HG03066 (cell line): ENCODE measurements at regions not wholly inside any gene's neighbourhood (a gene's known extent, or its start where the extent isn't known, plus 50 kb on each side); places are given as distances from the start of the nearest gene placed in this dataset.
"Not testable (repeated sequence)": the region's sequence is repeated elsewhere in the genome, so short reads cannot be mapped to it uniquely, and the experiment has no call there.

ENCODE experiments used
- ATAC-seq: cut with Tn5 transposase; IDR thresholded peaks from one replicate; pipeline ENCODE4 v1.9.1; 2021; ENCODE audit warnings: low read depth; ENCODE audit not compliant: unreplicated experiment

DNA sequence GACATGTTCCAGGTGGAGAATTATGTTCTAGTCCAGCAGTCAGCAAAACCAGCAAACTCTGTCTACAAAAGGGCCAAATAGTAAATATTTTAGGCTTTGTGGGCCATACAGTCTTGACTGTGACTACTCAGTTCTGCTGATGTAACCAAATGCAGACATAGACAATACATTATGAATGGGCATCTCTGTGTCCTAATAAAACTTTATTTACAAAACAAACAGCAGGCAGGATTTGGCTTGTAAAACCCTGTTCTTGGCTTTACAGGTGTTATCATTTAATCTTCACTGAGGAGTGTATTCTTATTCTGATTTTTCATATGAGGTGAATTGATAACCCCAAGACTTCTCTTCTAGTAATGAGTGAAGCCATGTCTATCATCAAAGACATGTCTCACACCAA lies 278.6 kb downstream of the DUSP6 start:
- ATAC-seq: no peak

GRCh38 chr12:89073027-89073398 lies 279.3 kb downstream of the DUSP6 start:
- ATAC-seq: no peak

GRCh38 chr12:89072294-89073026 lies 279.8 kb downstream of the DUSP6 start:
- ATAC-seq: no peak

- no peak for ATAC-seq
These were observed 281.7 kb downstream of the DUSP6 start for GRCh38 chr12:89070603-89071002.

GRCh38 chr12:89069431-89069830 lies 282.9 kb downstream of the DUSP6 start:
- ATAC-seq: no peak

- ATAC-seq: no peak
These were observed 284.7 kb downstream of the DUSP6 start for GRCh38 chr12:89067421-89068187.

DNA sequence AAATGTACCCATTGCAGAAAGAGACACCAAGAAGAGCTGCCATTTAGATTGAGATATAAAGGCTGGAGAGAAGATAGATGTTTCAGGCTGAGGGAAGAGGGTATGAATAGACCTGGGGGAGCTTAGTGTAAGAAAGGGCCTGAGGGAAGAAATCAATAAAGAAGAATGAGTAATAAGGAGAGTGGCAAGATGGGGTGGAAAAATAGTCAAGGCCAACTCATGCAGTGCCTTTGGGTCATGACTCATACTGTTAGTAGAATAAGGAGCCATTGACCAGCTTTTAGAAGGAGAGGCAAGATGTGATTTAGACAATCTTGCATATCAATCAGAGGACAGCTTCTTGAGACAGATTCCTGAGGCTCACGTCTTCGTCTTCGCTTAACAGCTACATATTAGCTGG lies 287.5 kb downstream of the DUSP6 start:
- no peak for ATAC-seq

GRCh38 chr12:89064151-89064550 lies 288.1 kb downstream of the DUSP6 start:
- no peak for ATAC-seq

- ATAC-seq: no peak
These were observed 289.3 kb downstream of the DUSP6 start for GRCh38 chr12:89062996-89063395.

DNA sequence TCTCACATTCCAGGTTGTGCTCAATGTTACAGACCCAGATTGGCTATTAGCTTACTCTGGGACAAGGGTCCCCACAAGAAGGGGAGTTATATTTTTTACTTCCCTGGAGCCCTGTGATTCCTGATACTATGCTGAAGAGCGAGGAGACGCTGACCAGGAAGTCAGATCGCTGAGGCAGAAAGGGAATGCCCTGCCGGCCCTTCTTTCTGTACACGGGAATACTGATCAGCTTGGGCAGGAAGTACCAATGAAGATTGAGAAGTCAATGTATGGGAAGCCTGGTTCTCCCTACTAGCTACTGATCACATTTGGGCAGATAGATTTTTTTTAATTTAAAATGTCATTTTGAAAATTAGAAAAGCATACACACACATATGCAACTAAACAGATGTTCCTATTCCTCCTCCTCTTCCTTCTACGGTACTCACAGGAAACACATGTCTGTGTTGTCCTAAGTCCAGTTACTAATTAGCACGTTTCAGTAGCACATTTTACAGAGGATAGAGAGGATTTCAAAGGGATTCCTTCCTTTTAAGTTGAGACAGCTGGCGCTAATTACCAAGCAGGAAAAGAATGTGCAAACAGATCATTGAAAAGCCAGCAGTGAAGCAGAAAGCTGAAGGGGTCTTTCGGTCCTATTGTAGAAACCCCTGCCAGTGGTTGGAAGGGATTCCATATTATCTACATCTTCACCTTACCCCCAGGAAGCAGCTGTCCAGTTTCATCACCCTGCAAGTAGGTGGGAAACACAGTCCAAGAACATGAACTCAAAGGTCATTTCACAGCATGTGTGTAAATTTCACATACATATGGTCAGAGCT lies 292.4 kb downstream of the DUSP6 start:
- no peak for ATAC-seq

- ATAC-seq: no peak
These were observed 293.2 kb downstream of the DUSP6 start for GRCh38 chr12:89059056-89059455.

GRCh38 chr12:89058402-89058801 lies 293.9 kb downstream of the DUSP6 start:
- no peak for ATAC-seq

DNA sequence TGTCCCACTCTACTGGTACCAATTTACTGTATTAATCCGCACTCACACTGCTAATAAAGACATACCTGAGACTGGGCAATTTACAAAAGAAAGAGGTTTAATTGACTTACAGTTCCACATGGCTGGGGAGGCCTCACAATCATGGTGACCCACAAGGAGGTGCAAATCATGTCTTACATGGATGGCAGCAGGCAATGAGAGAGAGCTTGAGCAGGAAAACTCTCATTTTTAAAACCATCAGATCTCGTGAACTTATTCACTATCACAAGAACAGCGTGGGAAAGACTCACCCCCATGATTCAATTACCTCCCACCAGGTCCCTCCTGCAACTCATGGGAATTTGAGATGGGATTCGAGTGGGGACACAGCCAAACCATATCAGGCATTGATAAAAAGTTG lies 298.5 kb downstream of the DUSP6 start:
- ATAC-seq: not testable (repeated sequence)

DNA sequence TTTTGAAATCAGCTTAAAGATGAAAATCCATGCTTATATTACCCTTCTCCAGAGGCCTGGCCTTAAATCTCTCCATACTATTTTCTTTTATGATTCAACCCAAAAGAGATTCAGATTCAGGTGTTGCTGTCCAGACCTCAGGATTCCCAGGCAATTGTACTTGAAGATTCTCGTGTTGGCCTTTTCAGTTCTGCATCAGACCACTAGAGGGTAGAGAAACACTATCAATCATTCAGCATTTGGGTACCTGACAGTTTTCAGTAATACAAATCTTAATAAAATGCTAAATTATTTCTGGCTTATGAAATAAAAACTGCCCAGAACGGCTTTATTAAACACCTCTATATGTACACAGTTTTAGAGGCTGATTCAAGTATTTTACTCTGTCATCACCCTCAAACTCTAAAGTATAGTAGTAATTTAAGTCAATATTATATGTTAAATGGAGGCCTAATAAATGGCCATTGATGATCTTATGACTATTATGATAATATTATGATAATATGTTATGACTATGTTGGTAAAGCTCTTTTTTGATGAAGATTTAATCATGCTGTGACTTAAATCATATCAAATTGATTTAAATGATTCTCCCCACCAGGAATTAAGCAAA lies 301.1 kb downstream of the DUSP6 start:
- peak; percentile 59 for ATAC-seq

DNA sequence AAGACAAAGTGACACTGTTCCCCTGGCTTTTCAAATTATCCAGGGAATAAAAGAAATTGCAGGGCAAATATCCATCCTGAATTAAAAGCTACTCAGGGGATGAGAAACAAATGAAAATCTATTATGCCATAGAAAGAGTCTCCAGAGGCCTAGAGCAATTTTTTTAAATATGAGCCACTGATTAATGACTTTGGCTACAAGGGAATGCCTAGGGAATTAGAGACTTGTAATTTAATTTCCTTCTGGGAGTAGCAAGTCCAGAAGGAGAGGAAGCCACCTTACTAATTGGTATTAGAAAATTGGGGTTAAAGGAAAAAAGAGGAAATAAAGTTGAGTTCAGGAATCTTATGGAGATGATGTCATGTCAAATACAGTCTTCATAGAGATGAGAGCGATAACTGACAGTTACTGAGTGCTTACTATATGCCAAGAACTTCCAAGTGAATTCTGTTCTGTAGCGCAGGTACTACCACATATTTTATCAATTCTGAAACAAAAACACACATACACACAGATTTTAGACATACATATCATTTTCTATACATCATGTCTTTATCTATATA lies 304.4 kb downstream of the DUSP6 start:
- ATAC-seq: no peak

GRCh38 chr12:89041078-89041477 lies 311.2 kb downstream of the DUSP6 start:
- no peak for ATAC-seq

DNA sequence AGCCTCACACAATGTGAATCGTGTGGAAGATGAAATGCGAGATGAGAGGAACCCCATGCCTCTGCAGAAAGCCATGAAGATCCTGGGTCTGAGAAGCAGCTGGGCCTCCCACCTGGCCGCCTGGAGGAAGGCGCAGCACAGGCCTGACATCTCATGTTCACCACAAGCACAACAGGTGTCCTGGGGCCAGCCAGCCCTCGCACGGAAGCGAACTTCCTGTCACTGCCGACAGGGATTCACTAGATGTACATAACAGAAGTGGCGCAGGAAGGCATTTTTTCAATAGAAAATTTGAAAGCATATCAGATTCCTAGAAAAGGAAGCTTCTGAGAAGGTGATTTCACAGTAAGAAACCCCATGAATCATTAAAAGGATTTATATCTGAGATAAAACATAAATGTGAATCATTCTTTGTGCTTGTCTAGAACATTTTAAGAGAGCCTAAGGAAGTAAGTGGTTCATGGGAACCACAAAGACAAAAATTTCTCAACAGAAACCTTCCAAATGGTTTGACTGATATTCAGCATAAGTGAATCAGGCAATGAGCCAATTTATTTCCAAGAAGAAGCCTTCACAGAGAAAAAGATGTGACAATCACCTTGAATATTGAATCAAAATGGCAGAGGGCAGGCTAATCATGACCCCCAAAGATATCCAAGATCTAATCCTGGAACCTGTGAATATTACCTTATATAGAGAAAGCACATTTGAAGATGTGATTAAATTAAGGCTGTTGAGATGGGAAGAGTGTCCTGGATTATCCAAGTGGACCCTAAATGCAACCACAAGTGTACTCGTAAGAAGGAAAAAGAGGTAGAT lies 311.9 kb downstream of the DUSP6 start:
- peak; percentile 99 for ATAC-seq

DNA sequence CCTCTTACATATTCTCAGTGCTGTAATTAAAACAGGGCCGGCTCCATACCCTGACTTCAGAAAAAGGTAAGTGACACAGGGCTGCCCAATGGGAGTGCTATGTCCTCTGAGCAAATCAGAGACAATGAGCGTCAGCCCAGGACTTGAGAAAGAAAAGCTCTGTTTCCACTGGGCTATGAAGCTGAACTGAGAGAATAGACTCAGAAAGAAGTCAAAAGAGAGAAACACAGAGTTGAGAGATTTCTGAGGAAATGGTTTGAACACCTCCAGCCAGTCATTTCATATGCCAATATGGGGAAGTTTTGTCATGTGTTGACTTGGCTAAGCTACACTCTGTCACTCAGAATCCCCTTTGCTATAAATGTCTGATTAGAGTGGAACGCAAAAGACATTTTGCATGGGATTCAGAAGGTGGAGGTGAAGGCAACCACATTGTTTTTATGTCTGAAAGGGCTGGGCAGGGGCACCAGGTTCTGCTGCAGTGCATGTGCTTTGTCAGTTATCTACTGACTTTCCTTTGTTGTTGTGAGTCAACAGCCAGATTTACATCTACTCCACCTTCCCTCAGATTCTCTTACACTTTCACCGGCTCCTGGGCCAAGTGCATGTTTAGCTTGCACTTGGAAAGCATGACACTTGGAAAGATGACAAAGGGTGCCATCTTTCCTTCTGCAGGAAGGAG lies 313.3 kb downstream of the DUSP6 start:
- ATAC-seq: no peak

GRCh38 chr12:89033062-89033461 lies 319.2 kb downstream of the DUSP6 start:
- ATAC-seq: no peak
